ENCODE measurements at regions not wholly inside any gene's neighbourhood (a gene's known extent, or its start where the extent isn't known, plus 50 kb on each side); places are given as distances from the start of the nearest gene placed in this dataset.
A peak's percentile ranks its signal among the peaks of the same experiment; 100 is the strongest.
"Not testable (repeated sequence)": the region's sequence is repeated elsewhere in the genome, so short reads cannot be mapped to it uniquely, and the experiment has no call there.

GRCh38 chr5:53369681-53370080, 110.7 kb upstream of the FST start:
- no peak for FAIRE-seq

DNA sequence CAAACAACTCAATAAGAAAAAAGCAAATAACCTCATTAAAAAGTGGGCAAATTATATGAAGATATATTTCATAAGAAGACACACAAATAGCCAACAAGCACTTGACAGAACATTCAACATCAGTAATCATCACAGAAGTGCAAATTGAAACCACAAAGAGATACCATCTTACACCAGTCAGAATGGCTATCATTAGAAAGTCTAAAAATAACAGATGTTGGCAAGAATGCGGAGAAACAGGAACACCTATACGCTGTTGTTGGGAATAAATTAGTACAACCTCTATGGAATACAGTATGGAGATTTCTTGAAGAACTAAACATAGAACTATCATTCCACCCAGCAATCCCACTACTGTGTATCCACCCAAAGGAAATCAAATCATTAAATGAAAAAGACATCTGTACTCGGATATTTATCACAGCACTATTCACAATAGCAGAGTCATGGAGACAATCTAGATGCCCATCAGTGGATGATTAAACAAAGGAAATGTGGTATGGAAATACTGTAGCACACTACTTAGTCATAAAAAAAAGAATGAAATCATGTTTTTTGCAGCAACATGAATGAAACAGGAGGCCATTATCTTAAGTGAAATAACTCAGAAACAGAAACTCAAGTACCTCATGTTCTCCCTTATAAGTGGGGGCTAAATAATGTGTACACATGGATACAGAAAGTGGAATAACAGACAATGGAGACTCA, 106.8 kb upstream of the FST start:
- FAIRE-seq = no peak

GRCh38 chr5:53376853-53377252, 103.6 kb upstream of the FST start:
- FAIRE-seq = no peak

DNA sequence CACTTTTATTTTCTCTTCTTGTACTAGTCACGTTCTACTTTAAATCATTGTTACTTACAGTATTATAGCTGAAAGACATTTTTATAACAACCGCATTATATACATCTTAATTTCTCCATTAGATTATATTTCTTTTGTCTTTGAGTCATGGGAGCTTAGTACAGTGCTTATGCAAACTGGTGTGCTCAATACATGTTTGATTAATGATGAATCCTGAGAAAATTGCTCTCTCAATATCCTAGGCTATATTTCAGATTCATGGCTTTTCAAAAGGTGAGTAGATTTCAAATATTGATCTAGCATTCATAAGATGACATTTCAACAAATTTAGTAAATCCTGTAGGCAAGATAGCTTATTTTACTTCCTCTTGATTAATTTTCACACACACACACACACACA, 102.2 kb upstream of the FST start:
- no peak for FAIRE-seq

- FAIRE-seq = no peak
These were observed 101.7 kb upstream of the FST start for GRCh38 chr5:53378590-53379247.

DNA sequence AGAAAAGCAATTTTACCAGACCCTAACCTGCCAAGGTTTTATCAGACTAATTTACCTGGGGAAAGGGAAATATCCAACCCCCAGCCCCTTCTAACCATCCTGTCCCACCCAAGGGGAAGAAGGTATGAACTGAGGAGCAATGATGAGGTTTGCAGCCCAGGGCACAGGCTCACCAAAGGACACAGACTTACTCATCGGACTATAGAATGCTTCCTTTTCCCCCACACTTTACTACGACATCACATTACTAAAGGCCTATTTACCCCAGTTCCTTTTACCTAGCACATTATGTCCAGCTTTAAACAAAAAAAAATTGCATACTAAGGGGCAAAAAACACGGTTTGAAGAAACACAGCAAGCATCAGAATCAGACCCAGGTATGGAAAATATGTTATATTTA, 94.1 kb upstream of the FST start:
- no peak for FAIRE-seq

- no peak for FAIRE-seq
These were observed 91.3 kb upstream of the FST start for GRCh38 chr5:53389093-53389492.

GRCh38 chr5:53392073-53392472, 88.4 kb upstream of the FST start:
- peak; percentile 38 for FAIRE-seq

GRCh38 chr5:53394808-53395207, 85.6 kb upstream of the FST start:
- no peak for FAIRE-seq

GRCh38 chr5:53397141-53397757, 83.2 kb upstream of the FST start:
- no peak for FAIRE-seq

DNA sequence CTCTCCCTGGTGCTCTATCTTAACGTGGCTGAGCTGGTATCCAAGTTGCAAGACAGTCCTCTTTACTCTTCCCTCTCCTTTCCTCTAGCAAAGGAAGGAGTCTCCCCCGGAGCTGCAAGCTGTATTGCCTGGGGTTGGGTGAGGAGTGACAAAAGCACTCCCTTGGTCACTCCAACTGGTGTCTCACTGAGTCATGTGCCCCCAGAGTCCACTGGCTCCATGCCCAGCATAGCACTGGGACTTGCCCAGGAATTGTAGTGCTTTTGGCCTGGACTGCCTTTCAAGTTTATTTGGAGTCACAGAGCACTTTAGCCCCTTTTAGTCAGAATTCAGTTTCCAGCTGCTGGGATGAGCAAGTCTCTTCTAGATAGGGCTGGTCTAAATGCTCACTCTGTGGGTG, 82.6 kb upstream of the FST start:
- no peak for FAIRE-seq

GRCh38 chr5:53399926-53400697, 80.3 kb upstream of the FST start:
- no peak for FAIRE-seq

DNA sequence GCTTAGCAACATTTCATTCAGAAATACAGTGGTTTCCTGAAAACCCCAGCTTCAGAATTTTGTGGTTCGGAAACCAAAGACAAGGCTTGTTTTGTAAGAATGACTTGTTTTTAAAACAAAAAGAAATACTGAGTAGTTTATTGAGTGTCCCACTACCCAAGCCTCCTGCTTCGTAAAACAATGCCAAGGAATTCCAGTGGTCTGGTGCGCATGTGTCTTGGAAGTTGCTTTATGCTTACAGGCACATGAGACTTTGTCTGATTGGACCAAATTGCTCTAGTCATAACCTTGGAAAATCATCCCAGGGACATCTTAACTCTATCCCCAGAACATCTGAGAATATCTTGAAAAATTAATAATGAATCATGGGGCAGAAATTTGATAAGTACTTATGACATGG, 77.1 kb upstream of the FST start:
- no peak for FAIRE-seq

DNA sequence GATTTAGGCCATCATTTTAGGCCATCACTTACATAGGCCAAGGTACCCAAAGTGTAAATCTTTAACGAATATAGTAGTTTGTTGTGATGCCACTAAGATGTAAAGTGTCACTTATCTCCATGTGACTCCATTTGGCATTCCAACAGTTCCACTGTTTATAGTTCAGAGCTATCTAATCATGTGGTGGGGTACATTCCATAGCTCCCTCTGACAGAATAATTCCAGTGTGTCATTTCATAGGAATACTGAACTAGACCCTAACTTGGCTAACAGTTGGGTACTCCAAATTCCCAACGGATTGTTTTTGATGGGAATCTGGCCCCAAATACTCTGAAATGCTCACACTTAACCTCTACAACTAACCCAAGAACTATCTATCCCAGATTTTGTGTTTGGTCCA, 76.7 kb upstream of the FST start:
- FAIRE-seq = no peak

DNA sequence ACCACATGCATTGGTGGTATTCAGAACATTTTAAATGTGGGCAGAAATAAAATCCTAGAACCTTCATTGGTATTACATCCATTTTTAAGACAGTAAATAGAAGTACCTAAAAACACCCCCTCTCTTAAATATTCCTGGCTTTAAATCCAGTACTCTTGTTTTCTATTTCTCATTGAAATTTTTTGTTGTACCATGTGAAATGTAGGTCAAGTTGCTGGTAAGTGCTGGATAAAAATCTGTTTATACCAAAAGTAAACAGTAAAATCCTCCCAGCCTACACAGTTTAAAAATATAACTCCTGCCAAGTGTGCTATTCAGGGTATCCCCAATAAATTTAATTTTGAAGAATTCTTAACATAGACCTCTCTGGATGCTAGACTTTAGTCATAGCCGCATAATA, 75.0 kb upstream of the FST start:
- no peak for FAIRE-seq

- peak; percentile 42 for FAIRE-seq
These were observed 73.7 kb upstream of the FST start for GRCh38 chr5:53406630-53407316.

GRCh38 chr5:53407373-53407772, 73.1 kb upstream of the FST start:
- FAIRE-seq = peak; percentile 17

DNA sequence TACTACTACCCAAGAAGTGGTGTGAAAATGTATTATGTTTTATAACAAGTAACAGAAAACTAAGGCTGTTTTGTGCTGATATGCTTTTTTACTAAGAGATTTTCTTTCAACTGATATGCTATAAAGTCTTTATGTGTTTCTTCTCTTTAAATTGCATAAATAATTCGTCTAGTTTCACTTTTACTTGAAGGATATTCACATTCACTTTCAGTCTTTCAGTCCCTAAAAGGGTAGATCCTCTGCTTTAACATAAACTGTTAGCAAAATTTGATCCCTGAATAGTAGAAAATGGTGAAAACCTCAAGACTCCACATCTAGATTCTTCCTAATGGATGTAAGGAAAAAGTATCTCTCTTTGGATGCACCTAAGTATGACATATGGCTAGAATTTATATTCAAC, 69.0 kb upstream of the FST start:
- FAIRE-seq = no peak

DNA sequence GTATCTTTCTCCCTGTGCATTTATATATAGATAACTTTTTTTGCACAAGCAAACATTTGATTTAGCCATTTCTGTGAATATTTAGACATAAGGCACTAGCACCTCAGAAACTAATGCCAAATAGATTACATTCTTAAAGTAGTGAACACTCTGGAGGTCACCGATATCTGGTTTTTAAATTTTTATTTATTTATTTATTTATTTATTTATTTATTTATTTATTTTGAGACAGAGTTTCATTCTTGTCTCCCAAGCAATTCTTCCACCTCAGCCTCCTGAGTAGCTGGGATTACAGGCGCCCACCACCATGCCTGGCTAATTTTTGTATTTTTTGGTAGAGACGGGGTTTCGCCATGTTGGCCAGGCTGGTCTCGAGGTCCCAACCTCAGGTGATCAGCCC, 67.9 kb upstream of the FST start:
- FAIRE-seq = not testable (repeated sequence)

DNA sequence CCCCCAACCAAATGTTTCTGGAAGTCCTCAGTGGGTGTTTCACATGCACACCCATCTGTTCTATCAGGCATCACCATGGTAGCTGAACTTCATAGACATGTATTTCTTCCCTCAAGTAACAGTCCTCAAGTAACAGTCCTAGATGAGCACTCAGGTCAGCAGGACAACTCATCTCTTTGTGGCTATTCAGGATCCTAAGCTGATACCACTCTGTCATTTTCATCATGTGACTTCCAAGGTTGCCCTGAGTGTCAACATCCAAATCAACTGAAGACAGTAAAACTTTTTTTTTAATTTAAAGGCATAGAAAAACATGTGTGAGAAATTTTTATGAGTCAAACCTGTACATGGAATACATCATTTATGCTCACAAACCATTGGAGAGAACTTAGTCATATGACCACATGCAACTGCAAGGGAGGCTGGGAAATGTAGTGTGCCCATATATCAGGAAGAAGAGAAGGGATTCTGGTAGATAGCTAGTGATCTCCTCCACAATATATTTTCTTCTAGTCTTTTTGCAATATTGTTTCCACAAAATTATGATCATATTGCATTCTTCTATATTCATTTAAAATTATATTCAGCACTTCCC, 64.2 kb upstream of the FST start:
- FAIRE-seq = no peak

GRCh38 chr5:53418409-53418808, 62.0 kb upstream of the FST start:
- FAIRE-seq = no peak

DNA sequence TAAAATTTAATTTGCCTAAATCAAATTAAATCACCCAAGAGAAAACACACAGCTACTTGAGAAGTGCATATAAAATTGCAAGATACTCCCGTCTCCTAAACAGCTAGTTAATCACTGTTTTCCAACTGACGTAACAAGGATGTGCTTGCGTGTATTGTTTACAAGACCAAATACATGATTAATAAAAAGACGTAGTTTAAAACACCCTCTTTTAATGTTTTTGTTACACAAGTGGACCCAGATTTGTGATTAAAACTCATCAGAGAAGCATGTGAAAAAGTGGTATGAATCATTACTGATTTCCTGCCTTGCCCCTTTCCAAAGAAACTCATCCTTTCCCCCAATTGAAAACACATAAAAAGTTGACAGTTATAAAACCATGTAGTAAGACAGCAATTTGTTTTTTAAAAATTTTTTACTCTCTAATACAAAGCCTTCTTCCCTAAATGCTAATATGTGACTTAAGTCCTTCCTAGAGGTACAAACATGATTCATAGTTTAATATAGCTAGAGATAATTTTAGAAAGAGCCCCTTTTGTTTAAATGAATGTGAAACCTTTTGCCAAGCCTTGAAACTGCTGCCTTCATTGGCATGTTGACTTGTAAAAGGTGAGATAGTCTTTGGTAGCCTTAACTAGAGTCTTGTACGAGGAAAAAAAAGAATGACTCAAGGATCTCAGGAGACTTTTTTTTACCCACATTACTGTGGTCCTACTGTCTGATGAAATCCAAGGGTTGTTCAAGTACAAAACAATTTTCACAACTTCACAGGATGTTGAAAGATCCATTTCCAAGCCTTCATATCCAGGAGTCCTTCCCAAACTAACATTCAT, 61.4 kb upstream of the FST start:
- FAIRE-seq = no peak

Data from TTC549 (cell line).